HG03039 (cell line): ENCODE measurements at regions not wholly inside any gene's neighbourhood (a gene's known extent, or its start where the extent isn't known, plus 50 kb on each side); places are given as distances from the start of the nearest gene placed in this dataset.
"Not testable (repeated sequence)": the region's sequence is repeated elsewhere in the genome, so short reads cannot be mapped to it uniquely, and the experiment has no call there.

ENCODE experiments used
- ATAC-seq: cut with Tn5 transposase; IDR thresholded peaks from one replicate; pipeline ENCODE4 v1.9.1; 2021; ENCODE audit warnings: mild to moderate bottlenecking, moderate library complexity; ENCODE audit not compliant: unreplicated experiment

DNA sequence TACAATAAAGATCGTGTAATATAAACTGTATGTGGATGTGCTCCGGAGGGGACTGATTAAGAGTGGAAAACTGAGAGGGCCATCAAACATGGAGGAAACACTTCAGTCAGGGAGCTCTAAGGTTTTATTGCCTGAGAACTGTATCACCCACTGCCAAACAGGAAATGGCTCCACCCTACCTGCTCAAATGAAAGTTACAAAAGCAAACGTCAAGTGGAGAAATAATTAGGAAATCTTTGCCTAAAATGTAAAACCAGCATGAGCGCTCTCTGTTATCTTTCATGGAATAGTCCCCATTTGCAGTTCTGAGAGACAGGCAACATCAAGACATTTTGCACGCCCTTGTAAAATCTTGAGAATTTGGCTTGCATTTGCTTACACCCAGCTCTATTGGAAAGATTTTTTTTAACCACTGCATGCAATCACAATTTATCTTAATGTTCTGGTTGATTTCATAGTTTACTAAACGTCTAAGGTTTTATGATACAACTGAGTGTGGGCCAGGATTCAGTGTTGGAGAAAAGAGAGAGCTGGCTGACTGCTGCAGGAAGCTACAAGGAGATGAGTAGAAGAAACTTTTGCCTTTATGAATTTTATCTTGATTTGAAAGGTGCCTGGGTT is 344.0 kb upstream of the PRICKLE1 start:
- ATAC-seq = no peak

DNA sequence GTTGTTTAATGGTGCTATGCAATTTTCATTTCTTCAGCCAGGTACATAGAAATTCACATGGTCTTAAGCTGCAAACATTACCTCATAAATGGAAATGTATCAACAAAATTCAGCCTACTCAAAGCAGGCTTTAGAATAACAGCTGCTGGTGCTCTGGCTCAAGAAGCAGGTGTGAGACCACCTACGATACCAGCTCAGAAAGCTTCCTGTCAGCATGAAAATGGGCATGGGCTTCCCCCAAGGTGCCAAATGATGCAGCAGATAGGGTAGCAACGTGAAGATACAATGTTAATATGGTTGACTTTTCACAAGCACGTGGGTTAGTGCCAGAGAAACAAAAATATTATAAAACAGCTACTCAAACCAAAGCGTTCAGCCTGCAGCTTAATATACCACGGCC is 343.4 kb upstream of the PRICKLE1 start:
- ATAC-seq = no peak

DNA sequence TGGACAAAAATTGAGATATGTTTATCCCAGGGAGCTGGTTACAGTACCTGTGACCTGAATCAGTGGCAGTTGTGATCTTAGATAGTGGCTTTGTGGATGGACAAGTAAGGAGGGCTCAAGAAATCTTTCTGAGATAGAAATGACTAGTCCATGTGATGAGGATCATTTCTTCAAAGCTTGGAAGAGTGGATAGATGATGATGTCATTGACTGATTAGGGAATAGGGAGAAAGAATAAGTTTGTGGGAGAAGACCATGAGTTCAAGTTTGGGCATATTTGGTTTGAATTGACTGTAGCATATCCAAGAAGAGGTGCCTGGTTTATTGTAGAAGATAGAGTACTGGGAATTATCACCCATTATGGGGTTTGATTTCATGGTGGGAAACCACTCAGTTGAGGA is 336.7 kb upstream of the PRICKLE1 start:
- no peak for ATAC-seq

DNA sequence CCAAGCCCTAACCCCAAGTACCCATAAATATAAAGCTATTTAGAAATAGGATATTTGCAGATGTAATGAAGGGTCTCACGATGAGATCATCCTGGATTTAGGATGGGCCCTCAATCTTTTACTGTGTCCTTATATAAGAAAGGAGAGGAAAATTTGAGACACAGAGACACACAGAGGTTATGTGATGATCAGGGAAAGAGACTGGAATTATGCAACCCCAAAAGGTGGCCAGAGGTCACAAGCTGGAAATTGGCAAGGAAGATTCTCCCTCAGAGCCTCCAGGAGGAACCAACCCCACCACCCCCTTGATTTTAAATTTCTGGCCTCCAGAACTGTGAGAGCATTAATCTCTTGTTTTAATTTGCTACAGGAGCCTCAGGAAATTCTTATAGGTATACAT is 334.9 kb upstream of the PRICKLE1 start:
- ATAC-seq = no peak

DNA sequence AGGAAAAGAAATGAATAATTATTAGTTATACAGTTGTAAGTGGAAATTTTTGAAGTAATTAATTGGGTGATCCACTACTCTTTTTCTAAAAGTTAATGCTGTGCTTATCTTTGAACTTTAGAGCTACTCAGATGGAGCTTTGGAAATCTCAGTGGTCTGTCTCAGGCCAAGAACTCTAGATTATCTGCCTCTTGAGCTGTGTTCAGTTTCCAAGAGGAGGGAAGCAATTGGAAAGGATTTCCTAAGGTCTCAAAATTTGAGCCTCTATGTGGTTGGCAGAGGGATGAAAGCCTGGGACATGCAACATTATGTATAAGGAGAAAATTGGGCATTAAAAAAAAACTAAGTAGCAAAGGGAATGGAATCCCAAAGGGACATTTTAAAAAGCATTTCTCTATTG is 334.0 kb upstream of the PRICKLE1 start:
- no peak for ATAC-seq

DNA sequence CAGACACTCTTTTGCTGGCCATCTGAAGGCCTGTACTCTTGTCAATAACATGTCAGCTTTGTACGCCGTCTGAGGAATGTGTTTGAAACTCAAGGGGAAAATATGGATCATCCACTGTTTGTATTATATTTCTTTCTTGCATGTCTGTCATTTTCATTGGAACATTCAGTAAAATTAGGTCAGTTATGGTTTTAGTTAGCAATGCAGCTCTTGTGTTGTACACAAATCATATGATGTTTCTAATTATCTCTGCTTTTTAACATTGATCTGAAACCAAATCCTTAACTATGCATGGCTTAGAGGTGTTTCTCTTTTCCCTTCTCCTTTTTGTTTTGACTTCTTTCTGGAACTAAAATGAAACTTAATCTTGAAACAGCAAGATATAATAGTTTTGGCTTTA is 333.6 kb upstream of the PRICKLE1 start:
- ATAC-seq = no peak

DNA sequence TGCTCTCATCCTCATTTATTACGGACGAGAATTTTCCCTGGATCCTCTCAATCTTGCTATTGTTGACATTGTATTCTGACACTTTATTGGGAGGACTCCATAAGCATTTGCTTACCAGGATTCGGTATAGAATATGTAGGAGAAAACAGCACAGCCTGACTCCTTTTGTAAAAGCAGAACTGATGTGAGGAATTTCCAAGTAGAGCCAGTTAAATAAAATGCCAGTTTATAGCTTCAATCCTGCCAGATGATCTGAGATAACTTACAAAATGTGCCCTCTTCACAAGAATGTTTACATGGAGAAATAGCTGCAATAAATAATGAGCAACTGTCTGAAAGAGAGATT is 332.9 kb upstream of the PRICKLE1 start:
- ATAC-seq = no peak

DNA sequence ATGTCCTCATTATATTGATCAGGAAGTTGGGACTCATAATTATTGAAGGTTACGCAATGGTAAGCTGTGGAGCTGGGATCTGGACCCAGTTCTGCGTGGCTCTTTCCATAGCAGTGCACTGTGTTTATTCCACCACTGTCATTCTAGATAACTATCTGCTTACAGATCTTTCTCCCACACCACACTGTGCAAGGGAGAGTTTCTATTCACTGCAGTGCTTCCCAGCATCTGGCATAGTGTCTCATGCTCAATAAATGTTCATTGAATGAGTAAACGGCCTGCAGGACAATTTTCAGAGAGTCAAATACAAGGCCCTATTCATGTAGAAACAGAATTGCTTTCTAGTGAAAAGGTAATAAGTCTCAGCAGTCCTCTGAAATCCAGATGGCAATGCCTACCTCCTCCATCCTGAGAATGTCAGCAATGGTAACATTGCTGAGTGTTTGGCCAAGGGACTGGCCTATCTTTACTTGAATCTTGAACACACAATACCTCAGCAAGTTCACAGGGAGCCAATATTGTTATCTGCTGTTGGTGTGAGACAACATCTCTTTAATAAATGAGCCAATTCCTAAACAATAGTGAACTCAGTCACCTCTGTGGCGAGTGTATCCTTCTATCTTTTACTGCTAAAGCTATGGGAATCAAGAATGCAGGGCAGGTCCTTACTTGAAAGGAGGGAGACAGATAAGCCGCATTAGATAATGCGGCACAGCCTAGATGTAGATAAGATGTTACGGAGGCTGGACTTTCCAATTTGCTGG is 332.4 kb upstream of the PRICKLE1 start:
- no peak for ATAC-seq

DNA sequence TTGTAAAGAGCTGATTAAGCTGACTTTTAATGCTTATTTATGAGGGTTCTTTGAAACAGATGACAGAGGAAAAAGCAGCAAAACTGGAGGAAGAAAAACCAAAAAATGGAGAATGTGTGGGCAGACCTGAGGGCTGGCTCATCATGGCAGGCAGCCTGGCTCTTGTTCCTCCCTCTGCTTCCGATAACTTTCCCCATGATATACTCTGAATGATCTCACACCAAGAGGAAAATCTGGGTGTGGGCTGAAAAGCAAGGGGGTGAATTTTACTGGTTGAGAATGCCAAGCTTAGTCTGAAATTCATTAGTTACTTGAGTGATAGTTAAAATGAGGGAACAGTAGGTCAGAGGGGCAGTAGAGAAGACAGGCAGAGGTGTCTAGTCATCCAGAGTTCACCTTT is 330.1 kb upstream of the PRICKLE1 start:
- ATAC-seq = no peak

DNA sequence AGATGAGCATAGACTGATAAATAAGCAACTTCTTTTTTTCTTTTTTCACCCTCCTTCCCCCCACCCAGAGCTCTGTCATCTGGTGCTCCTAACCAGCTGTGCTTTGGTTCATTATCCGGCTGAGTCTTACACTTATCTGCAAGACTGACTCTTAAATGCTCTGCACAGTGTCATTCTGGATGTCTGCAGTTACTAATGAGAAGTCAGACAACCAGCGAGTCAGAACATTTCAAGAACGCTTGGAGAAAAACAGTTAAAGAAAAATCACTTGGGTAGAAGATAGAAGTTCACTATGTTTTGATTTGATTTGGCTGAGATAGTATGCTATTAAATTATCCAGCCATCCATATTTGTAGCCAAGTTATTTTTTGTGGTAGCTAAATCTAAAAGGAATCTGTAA is 328.9 kb upstream of the PRICKLE1 start:
- no peak for ATAC-seq

DNA sequence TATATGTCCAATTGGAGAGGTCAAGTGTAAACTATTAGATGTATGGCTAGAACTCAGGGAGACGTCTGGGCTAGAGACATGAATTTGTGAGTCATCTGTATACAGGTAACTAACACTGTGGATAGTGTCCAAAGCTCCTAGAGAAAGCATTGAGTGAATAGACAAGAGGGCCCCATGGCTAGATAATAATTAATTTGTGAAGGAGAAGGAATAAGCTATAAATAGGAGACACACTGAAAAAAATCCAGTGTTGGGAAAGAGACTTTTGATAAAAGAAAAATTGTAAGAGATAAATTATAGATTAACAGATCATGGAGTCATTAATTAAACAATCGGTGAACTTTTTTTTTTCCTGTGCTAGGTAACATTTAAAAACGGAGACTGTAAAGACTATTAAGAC is 326.6 kb upstream of the PRICKLE1 start:
- no peak for ATAC-seq

DNA sequence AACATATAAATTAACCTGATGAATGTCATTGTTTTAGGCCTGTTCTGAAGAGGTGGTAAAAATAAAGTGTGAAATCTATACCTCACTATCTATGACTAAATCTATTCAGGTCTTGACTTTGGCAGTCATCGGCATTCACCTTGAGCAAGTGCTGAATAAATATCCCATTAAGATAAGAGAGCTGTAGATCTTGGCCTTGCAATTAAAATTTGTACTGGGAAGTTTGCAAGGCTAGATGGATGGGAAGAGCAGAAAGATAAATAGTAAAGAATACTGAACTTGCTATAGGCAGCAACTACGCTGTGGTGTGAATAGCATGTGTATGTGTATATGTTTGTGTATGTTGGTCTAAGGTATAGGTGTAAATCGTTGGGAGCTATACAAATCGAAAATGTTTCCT is 325.9 kb upstream of the PRICKLE1 start:
- ATAC-seq = no peak

DNA sequence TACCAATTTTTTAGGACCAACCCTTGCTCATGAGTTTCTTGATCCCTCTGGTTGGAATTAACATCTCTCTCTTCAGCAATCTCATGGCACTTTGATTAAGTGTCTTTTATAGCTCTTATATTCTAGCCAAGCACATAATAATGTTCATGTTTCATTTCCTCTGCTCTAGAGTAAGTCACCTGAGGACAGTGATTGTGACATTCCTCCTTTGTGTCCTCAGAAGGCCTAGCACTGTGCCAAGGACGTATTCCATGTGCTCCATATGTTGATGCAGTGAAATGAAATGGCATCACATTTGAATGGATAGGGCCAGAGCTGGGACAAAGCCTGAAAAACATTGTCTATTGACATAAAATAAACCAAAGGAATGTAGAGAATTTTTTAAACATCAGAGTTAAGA is 322.8 kb upstream of the PRICKLE1 start:
- no peak for ATAC-seq

DNA sequence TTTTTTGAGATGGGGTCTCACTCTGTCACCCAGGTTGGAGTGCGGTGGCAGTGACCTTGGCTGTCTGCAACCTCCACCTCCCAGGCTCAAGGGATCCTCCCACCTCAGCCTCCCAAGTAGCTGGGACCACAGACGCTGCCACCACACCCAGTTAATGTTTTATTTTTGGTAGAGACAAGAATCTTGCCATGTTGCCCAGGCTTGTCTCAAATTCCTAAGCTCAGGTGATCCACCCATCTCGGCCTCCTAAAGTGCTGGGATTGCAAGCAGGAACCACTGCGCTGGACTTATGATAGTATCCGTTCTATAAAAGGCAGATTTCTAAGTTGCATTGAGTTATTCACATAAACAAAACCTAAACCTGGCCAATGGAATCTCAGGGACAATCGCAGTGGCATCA is 321.1 kb upstream of the PRICKLE1 start:
- no peak for ATAC-seq

DNA sequence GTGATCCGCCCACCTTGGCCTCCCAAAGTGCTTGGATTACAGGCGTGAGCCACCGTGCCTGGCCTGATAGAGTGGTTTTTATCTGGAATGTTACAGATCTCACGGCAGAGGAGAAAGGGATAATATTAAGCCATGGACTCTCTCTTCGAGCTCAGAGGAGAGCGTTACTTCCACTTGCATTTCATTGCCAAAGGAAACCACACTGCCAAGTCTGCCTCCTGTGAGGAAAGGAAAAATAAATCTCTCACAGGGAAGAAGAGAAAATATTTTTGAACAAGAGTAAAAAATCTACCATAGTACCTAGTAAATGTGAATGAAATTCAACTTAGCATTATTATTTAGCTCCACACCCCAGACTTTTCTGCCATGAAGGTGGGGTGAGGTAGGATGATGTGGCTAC is 319.2 kb upstream of the PRICKLE1 start:
- ATAC-seq = no peak

DNA sequence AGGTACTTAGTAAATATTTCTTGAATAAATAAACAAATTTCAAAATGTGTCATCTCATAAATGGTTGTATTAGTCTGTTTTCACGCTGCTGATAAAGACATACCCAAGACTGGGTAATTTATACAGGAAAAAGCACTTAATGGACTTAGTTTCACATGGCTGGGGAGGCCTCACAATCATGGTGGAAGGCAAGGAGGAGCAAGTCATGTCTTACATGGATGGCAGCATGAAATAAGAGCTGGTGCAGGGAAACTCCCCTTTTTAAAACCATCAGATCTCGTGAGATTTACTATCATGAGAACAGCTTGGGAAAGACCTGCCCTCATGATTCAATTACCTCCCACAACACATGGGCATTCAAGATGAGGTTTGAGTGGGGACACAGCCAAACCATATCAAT is 317.3 kb upstream of the PRICKLE1 start:
- not testable (repeated sequence) for ATAC-seq

DNA sequence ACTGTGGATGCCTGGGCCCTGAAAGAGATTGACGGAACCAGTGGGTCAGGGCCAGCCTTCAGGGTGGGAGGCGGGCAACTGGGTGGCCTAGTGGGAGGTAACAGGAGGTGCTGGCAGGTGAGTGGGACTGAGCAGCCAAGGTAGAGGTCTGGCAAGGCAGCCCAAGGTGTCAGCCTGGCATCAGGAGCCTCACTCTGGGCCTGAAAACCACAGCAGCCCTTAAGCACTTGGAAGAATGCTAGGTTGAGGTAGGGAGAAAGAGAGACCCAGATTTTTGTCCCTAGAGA is 315.8 kb upstream of the PRICKLE1 start:
- ATAC-seq = no peak

DNA sequence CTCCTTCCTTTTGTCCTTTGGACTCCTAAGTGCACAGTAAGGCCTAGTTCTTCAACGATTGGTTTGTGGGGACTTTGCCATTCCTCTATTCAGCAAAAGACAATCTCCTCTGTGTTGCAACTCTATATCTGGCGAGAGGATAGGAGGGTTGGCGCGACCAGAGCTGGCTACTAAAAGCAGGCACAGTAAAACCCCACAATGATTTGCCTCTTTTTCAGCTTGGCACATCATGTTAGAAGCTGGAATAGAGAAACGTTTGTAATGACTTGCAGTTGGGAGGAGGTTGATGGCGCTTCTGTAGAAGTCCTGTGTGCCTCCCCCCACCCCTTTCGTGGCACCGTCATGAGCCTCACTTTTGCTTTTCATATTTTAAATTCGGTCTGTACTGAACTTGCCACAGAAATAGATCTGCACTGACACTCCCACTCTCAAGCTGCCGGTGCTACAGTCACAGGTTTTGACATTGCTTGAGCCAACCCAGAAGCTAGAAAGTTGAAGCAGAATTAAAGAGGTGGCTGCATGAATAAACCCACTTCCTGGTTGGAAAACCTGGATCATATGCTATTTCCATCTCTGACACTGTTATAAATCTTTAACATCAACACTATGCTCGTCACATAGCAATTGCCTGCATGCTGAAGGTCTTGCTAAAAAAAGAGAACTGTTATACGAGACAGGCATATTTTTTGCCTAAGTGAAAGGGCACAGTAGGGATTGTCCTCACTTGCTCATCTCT is 315.3 kb upstream of the PRICKLE1 start:
- ATAC-seq = no peak

DNA sequence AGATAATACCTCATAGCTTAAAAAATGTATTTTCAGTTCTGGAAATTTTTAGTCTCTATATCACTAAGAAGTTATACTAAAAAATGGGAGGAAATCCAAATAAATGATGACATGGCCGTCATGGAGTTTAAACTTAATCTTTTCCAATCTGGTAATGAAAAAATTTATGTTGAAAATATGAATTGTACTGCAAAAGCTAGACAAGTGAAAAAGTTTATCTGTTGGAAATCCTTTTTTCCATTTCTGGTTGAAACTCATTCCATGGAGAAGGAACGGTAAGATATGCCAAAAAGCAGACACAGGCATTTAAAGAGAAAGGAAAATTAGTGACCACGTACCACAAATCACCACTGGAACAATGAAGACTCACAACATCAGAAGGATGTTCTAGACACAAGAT is 314.2 kb upstream of the PRICKLE1 start:
- no peak for ATAC-seq

DNA sequence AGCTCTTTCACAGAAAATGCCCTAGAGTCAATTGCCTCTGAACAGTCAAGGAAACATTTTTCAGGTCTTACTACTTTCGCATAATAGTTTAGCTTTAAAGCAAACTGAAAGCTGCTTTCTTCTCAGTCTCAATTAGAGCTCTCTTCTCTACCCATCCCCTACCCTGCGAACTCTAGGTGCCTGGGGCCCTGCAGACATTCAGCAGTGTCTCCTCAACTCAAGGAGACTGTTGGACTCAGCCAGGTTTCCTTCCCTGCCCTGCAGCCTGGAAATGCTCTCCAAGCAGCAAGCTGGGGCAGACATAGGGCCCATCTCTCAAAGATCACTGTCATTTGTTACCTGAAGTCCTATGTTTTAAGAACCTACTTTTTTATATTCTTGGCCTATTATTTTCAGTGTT is 312.5 kb upstream of the PRICKLE1 start:
- no peak for ATAC-seq

DNA sequence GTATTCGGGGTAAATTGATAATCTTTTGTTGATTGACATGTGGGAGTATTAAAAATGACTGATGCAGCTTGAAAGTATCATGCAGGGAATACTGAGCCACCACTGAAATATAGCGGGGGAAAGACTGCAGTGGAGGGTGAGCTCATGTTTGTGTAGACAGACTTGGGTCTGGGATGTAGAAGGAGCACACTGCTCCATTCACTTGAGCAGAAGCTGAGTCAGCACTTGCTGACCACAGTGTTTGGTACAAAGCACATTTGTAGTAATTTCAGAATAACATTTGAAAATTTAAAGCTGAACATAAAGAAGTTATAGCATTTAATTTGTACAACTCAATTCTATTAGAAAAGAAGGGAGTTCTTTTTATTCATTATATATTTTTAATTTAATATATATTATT is 304.3 kb upstream of the PRICKLE1 start:
- no peak for ATAC-seq

DNA sequence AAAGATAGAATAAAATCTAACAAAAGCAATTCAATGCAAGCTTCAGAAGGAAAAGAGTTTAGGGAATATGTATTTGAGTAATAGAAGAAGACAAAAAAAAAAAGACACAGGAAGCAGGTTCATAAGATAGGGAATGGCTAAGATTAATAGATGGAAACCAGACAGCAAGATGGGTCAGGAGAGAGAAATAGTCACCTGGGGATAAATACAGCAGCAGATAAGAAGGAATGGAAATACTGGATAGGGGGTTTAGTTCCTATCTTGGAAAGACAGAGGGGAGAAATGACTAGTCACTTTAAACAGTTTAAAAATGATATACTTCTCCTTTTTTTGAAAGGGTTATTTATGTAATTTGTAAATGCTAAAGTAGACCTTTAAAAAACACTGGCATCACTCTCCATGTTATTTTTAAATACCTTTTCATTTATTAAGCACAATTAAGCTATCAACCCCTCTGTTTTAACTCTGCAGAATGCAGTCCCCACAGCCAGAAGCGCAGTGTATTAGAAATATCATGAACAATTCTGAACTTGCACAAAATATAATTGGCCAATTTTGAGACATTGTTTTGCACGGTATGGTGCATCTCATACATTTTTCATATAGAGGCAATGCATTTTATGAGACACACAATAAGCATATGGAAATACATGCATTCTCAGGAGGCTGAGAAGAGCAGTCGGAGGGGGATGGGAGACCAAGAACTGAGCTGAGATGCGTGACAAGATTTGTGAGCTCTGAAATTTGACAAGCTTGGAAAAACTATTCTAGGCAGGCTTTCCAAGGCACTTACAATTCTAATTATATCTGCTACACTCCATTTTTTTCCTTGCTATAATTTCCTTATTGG is 303.4 kb upstream of the PRICKLE1 start:
- ATAC-seq = no peak
